Large intestine (tissue), 3 donors: ENCODE measurements at regions not wholly inside any gene's neighbourhood (a gene's known extent, or its start where the extent isn't known, plus 50 kb on each side); places are given as distances from the start of the nearest gene placed in this dataset.
A peak's percentile ranks its signal among the peaks of the same experiment; 100 is the strongest.

Source experiments
- DNase-seq, 2 donors: peaks; one replicate each; pipeline versions ENCODE4 v3.0.0 to v3.0.0-alpha.2; 2013
- H3K27ac ChIP-seq: one replicate; pipeline ENCODE4 v1.5.1; 2013; ENCODE audit warnings: low read length
- H3K27me3 ChIP-seq: 2 replicates; pipeline ENCODE4 v1.6.1; 2013; ENCODE audit warnings: low read length; ENCODE audit not compliant: control insufficient read depth, insufficient read depth
- H3K36me3 ChIP-seq: 2 replicates; pipeline ENCODE4 v1.6.1; 2013; ENCODE audit warnings: low read length; ENCODE audit not compliant: control insufficient read depth, insufficient read depth
- H3K4me1 ChIP-seq: one replicate; pipeline ENCODE4 v1.6.1; 2013; ENCODE audit warnings: low read length; ENCODE audit not compliant: control insufficient read depth, insufficient read depth
- H3K4me3 ChIP-seq: one replicate; pipeline ENCODE4 v1.5.1; 2013; ENCODE audit warnings: low read length
- H3K9me3 ChIP-seq: one replicate; pipeline ENCODE4 v1.6.1; 2013; ENCODE audit warnings: mild to moderate bottlenecking, low read depth, low read length, moderate library complexity; ENCODE audit not compliant: control insufficient read depth
- WGBS: methylation state at CpG from one replicate; pipeline ENCODE4 v1.1.5; 2013; ENCODE audit warnings: low lambda C conversion rate; ENCODE audit not compliant: insufficient coverage; 5-methylcytosine and 5-hydroxymethylcytosine counted together

DNA sequence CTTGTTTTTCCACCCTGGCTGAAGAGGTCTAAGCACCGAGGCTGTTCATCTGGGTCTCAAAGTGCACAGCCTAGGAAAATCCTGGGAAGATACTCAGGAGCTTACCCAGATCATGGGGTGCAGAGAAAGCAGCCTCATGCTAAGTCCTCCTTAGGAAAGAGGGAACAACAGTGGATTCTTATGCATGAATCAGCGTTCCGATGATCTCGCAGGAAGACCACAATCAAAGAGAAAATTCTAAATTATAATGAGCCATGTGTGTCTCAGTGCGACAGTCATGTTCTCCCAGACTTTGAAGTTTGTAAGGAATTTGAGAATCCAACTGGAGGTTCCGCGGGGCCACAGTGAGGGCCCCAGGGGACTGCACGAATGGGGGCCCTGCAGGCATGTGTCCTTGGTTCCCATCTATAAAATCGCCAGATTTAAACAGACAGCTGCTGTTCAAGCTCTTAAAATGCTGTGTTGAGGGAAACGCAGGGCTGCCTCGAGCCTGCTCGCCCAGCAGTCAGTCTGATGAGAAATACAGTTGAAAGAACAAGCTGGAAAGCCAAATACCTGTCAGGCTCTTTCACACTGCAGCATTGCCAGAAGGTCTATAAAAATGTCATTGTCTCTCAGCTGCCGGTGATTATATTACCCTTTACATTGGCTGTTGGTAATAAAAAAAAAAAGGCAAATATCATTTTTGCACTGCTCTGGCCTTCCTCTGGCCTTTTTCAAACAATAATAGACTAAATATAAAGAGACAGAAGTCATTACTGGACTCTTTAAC lies 152.1 kb downstream of the PMP22 start:
- Histone ChIP-seq H3K27ac (no peak overlapping the region), H3K4me3 (no peak overlapping the region), H3K36me3 (no peaks in the 10 kb centered on the region), H3K27me3 (no peaks in the 10 kb centered on the region), H3K4me1 (no peaks in the 10 kb centered on the region), H3K9me3 (peaks cover 7% of the 10 kb centered on the region)
- WGBS = 4% methylated on average over 4 of the region's 13 CpGs
- peak; percentile 4 to 8 for DNase-seq

DNA sequence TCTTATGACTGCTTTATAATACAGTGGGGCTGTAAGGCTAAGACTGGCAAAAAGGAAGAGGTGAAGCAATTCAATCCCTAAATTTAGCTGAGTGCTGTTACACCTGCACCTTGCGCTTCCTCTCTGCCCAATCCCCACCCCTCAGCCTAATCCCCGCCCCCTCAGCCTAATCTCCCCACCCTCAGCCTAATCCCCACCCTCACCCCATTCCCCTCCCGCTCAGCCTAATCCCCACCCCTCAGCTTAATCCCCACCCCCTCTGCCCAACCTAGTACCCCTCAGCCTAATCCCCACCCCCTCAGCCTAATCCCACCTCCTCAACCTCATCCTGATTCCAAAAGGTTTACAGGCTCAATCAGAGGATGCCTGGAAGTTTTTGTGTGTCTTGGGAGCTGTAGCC lies 155.5 kb downstream of the PMP22 start:
- Histone ChIP-seq H3K4me3 (no peak overlapping the region), H3K27ac (no peak overlapping the region), H3K4me1 (no peaks in the 10 kb centered on the region), H3K36me3 (no peaks in the 10 kb centered on the region), H3K27me3 (no peaks in the 10 kb centered on the region), H3K9me3 (no peaks in the 10 kb centered on the region)
- no peak for DNase-seq
- WGBS = no CpG with 5 or more reads among the region's 3 CpGs

DNA sequence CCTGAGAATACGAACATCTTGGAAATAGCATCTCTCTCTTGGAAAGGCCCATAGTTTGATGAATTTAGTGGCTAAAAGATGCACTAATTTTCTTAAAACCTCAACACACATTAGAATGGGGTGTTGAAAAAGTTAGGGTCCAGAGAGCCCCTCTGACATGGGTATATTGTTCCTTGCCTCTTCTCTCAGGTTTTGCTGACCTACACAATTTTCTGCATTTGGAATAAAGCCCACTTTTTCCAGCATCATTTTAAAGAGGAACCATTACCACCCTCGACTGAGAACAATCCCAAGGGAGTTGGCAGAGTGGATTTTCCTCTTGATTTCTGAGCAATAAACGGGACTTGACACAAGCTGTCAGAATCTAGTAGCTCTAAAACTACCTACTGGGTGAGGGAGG lies 156.1 kb downstream of the PMP22 start:
- Histone ChIP-seq H3K9me3 (no peaks in the 10 kb centered on the region), H3K36me3 (no peaks in the 10 kb centered on the region), H3K27me3 (no peaks in the 10 kb centered on the region), H3K27ac (no peak overlapping the region), H3K4me3 (no peak overlapping the region), H3K4me1 (no peaks in the 10 kb centered on the region)
- no CpG with 5 or more reads among the region's 3 CpGs for WGBS
- no peak for DNase-seq

DNA sequence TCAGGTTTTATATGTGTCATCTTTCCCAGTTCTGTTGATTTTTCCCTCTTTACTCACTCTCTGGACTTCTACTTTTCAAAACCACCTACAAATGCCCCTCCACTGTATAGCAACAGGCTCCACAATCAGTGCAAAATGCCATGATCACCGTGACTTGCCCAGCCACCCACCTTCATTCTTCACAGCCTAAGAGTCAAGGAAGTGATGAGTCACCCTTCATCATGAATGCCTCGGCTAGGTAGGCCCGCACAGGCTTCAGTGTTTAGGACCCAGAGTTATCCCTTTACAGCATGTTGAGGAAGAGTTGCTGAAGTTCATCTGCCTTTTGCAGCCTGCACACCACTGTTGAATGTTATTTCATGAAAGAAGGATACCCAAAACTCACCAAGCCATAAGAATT lies 158.6 kb downstream of the PMP22 start:
- WGBS = no CpG with 5 or more reads among the region's 3 CpGs
- Histone ChIP-seq H3K9me3 (no peaks in the 10 kb centered on the region), H3K4me3 (no peak overlapping the region), H3K4me1 (no peaks in the 10 kb centered on the region), H3K27me3 (no peaks in the 10 kb centered on the region), H3K27ac (no peak overlapping the region), H3K36me3 (no peaks in the 10 kb centered on the region)
- DNase-seq = no peak

DNA sequence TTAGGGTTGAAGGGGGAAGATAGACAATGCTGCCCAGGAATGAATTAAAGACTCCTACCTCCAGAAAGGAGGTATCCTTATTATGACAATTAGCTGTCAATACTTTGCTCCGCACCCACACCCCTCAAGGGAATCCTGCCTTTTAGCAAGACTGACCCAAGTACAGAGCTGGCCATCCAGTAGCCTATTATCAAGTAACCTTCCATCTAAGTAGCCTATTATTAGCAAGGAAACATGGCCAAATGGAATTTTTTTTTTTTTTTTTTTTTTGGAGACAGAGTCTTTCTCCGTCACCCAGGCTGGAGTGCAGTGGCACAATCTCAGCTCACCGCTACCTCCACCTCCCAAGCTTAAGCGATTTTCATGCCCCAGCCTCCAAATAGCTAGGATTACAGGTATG lies 161.3 kb downstream of the PMP22 start:
- H3K4me1 ChIP-seq = no peaks in the 10 kb centered on the region
- no peak overlapping the region for H3K27ac ChIP-seq
- WGBS = no CpG with 5 or more reads among the region's 4 CpGs
- no peak overlapping the region for H3K4me3 ChIP-seq
- H3K27me3 ChIP-seq = no peaks in the 10 kb centered on the region
- no peak for DNase-seq
- H3K36me3 ChIP-seq = no peaks in the 10 kb centered on the region
- no peaks in the 10 kb centered on the region for H3K9me3 ChIP-seq

DNA sequence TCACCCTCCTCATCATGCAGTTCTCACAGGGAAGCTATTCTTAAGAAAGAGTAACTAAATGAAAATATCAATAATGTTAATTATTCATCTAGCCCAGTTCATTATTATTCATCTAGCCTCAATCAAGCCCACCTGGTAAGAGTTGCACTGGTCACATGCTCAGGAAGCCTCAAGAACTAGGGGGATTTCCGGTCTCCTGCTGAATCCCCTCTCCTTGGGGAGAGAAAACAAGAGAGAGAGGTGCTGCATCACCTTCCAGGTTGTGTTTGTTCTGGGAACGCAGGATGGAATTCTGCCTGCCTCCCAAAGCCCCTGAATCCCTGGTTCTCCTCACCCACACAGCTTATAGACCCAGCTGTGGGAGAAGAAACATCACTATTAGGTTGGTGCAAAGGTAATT lies 164.0 kb downstream of the PMP22 start:
- DNase-seq = no peak
- H3K36me3 ChIP-seq = no peaks in the 10 kb centered on the region
- no peaks in the 10 kb centered on the region for H3K27me3 ChIP-seq
- no CpG with 5 or more reads among the region's 2 CpGs for WGBS
- no peak overlapping the region for H3K27ac ChIP-seq
- H3K9me3 ChIP-seq = no peaks in the 10 kb centered on the region
- H3K4me3 ChIP-seq = no peak overlapping the region
- no peaks in the 10 kb centered on the region for H3K4me1 ChIP-seq

DNA sequence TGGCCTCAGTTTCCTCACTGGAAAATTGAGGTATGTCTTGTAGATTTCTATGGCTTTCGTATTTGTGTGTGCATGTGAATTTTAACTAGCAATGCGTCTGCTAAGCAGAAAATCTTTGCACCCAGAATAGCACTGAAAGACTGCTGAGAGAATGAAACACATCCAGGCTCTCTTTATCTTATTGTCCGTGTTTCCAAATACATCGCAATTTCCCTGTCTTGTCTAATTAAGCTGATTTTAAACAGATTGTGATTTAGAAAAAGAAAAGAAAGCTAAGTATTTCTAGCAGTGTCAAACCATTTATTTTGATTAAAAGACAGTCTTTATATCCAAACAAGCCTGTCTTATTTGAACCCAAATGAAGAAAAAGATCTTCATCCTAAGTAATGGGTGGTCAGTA lies 168.6 kb downstream of the PMP22 start:
- H3K4me1 ChIP-seq = no peaks in the 10 kb centered on the region
- WGBS = 86% methylated on average over 2 of the region's 4 CpGs
- no peaks in the 10 kb centered on the region for H3K27me3 ChIP-seq
- no peak overlapping the region for H3K4me3 ChIP-seq
- DNase-seq = no peak
- H3K36me3 ChIP-seq = no peaks in the 10 kb centered on the region
- H3K27ac ChIP-seq = no peak overlapping the region
- no peaks in the 10 kb centered on the region for H3K9me3 ChIP-seq

DNA sequence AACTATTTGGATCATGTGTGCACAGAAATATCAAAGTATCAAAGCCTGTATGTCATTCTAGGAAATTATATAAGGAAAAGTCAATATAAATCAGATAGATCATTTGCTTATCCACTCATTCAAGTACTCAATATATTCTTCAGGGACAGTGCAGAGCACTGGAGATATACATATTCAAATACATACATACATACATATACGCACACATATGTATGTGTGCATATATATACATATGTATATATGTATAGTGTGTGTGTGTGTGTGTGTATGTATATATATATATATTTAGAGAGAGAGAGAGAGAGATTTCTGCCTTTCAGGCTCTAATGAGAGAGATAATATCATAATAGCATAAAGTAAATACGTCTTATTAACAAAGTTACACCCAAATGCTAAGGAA lies 169.2 kb downstream of the PMP22 start:
- no peaks in the 10 kb centered on the region for H3K9me3 ChIP-seq
- no peak overlapping the region for H3K4me3 ChIP-seq
- no peaks in the 10 kb centered on the region for H3K4me1 ChIP-seq
- WGBS = 83% methylated on average over 1 of the region's 2 CpGs
- no peaks in the 10 kb centered on the region for H3K27me3 ChIP-seq
- H3K27ac ChIP-seq = no peak overlapping the region
- no peak for DNase-seq
- H3K36me3 ChIP-seq = no peaks in the 10 kb centered on the region

DNA sequence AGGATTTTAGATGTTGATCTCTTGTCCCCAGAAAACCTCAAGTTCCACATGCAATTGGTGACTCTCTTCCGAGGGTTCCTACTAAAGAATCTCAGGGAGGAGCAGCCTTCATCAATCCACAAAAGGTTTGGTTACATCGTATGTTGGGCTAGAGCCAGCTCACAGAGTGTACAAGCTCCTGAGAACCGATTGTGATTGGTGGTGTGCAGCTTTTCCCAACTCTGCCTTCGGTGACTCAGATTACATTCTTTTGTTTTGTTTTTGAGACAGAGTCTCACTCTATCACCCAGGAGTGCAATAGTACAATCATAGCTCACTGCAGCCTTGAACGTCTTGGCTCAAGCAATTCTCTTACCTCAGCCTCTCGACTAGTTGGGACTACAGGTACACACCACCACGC lies 172.4 kb downstream of the PMP22 start:
- Histone ChIP-seq H3K27ac (no peak overlapping the region), H3K27me3 (no peaks in the 10 kb centered on the region), H3K36me3 (no peaks in the 10 kb centered on the region), H3K4me3 (no peak overlapping the region), H3K9me3 (no peaks in the 10 kb centered on the region), H3K4me1 (no peaks in the 10 kb centered on the region)
- no peak for DNase-seq
- no CpG with 5 or more reads among the region's 7 CpGs for WGBS

DNA sequence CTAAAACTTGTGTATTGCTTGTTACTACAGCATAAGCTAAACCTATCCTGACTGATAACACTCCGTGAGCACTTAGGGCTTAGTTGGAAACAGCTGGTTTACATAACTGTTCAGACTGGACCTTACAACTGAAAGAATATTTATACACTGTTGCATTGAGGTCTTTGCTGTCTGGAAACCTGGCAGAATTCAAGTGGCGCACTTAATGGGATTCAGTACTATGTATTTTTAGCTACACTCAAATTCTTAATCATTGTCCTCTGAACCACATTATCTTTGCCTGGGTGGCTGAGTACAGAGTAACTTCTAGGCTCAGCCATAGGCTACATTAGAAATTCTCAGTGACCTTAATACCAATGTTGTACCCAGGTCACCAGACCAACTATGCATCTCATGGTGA lies 172.9 kb downstream of the PMP22 start:
- H3K9me3 ChIP-seq = no peaks in the 10 kb centered on the region
- DNase-seq = no peak
- no peak overlapping the region for H3K27ac ChIP-seq
- H3K4me1 ChIP-seq = no peaks in the 10 kb centered on the region
- WGBS = 80% methylated on average over 1 of the region's 2 CpGs
- H3K4me3 ChIP-seq = no peak overlapping the region
- no peaks in the 10 kb centered on the region for H3K36me3 ChIP-seq
- no peaks in the 10 kb centered on the region for H3K27me3 ChIP-seq

DNA sequence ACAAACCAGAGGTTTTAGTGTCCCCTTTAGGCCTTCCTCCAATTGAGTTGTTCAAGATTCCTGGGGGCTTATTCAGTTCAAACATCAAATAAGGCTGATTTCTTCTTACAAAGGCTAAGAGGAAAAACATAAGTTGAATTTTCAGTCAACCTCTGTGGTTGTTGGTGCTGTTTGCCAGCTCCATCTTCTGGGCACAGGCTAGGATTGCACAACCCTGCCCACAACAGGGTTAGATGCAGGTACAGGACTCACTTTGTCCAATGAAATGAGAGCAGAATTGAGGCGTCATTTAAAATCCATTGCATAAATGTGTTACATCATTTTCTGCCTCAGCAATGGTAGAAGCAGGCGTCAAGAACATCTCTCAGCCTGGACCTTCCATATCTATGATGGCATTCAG lies 173.3 kb downstream of the PMP22 start:
- Histone ChIP-seq H3K9me3 (no peaks in the 10 kb centered on the region), H3K36me3 (no peaks in the 10 kb centered on the region), H3K27me3 (no peaks in the 10 kb centered on the region), H3K4me3 (no peak overlapping the region), H3K4me1 (no peaks in the 10 kb centered on the region), H3K27ac (no peak overlapping the region)
- no CpG with 5 or more reads among the region's 2 CpGs for WGBS
- no peak for DNase-seq
